ENCODE measurements at regions not wholly inside any gene's neighbourhood (a gene's known extent, or its start where the extent isn't known, plus 50 kb on each side); places are given as distances from the start of the nearest gene placed in this dataset.

- Histone ChIP-seq H3K23ac (ENCODE audit: low read depth, low read length) (no peak overlapping the region), H2BK120ac (ENCODE audit: low read depth, low read length) (no peak overlapping the region), H2BK5ac (ENCODE audit: low read depth, low read length, poor library complexity, severe bottlenecking) (no peak overlapping the region), H4K8ac (ENCODE audit: low read depth in 2 of 2, low read length in 2 of 2) (no peak overlapping the region), H3K18ac (ENCODE audit: low read depth, low read length) (no peak overlapping the region), H4K91ac (ENCODE audit: insufficient read depth, low read depth, low read length) (no peak overlapping the region), H3K9me3 (ENCODE audit: control insufficient read depth, insufficient read depth, low read length) (peaks cover 46% of the 10 kb centered on the region), H3K4me1 (ENCODE audit: control insufficient read depth, insufficient read depth, low read length) (no peaks in the 10 kb centered on the region), H3K4me3 (ENCODE audit: insufficient read depth, low read depth, low read length) (no peak overlapping the region), H3K4ac (ENCODE audit: low read depth, low read length) (no peak overlapping the region), H3K4me2 (ENCODE audit: low read depth, low read length) (no peak overlapping the region), H3K27me3 (ENCODE audit: control insufficient read depth, insufficient read depth, low read length) (no peaks in the 10 kb centered on the region), H3K9ac (ENCODE audit: low read depth, low read length) (no peak overlapping the region), H3K27ac (ENCODE audit: insufficient read depth, low read length) (no peak overlapping the region), H3K14ac (replicated peaks; ENCODE audit: low read depth, low read length) (no peak overlapping the region), H2AK9ac (replicated peaks; ENCODE audit: low read depth, low read length, poor library complexity) (no peak overlapping the region), H2BK15ac (ENCODE audit: low read depth, low read length) (no peak overlapping the region), H2AFZ (replicated peaks; ENCODE audit: low read length, poor library complexity) (no peak overlapping the region), H3K79me1 (ENCODE audit: low read depth in 1 of 2, low read length in 2 of 2) (no peaks in the 10 kb centered on the region), H2AK5ac (ENCODE audit: low read depth, low read length) (no peak overlapping the region), H3K56ac (ENCODE audit: extremely low read depth, insufficient read depth, low read length) (no peak overlapping the region), H2BK20ac (ENCODE audit: low read depth, low read length) (no peak overlapping the region), H3K36me3 (ENCODE audit: control insufficient read depth, insufficient read depth, low read length) (no peaks in the 10 kb centered on the region), H4K20me1 (ENCODE audit: insufficient read depth, low read length) (no peaks in the 10 kb centered on the region), H4K5ac (ENCODE audit: low read depth, low read length) (no peak overlapping the region), H3K9me1 (ENCODE audit: insufficient read depth, low read length) (no peaks in the 10 kb centered on the region)
- POLR2A ChIA-PET (ENCODE audit: unreplicated experiment) = no interaction called here
- DNase-seq (no peak), ATAC-seq (ENCODE audit: low read depth) (no peak)
- dilution Hi-C loops (cut with HindIII; ENCODE audit: low sequenced_read_pairs, unreplicated experiment) (no loop called here), intact Hi-C loops (cut with micrococcal nuclease) (no loop called here), in situ Hi-C loops (cut with MboI; ENCODE audit: low sequenced_read_pairs) (no loop called here)
- CTCF ChIA-PET = no interaction called here
- TF ChIP-seq NFE2L2 (IDR thresholded peaks at IDR 0.05; ENCODE audit: low read depth, low read length) (no peak), CTCF (conservative IDR thresholded peaks at IDR 0.05; ENCODE audit: low read depth, low read length) (no peak), BHLHE40 (IDR thresholded peaks at IDR 0.05; ENCODE audit: low read depth, low read length) (no peak), CEBPB (IDR thresholded peaks at IDR 0.05; ENCODE audit: low read depth, low read length) (no peak), SMC3 (IDR thresholded peaks at IDR 0.05; ENCODE audit: low read depth, low read length) (no peak), POLR2A (IDR thresholded peaks at IDR 0.05; ENCODE audit: low read depth, low read length) (no peak), RAD21 (IDR thresholded peaks at IDR 0.05; ENCODE audit: low read length) (no peak), MAZ (IDR thresholded peaks at IDR 0.05; ENCODE audit: borderline replicate concordance, low read depth, low read length) (no peak)
- no TSS peak for BruUV-seq (replicated peaks)
- WGBS, 2 experiments (ENCODE audit: extremely low coverage in 2 of 2, insufficient read length in 1 of 2) = 52% methylated on average over 5 of the region's 12 CpGs; no CpG with 5 or more reads in 1 of the 2 experiments
These were observed 314.8 kb upstream of the C1orf174 start for GRCh38 chr1:4214826-4215225.
